Anterior cingulate cortex (tissue), 58 donors: ENCODE measurements at regions not wholly inside any gene's neighbourhood (a gene's known extent, or its start where the extent isn't known, plus 50 kb on each side); places are given as distances from the start of the nearest gene placed in this dataset.

ENCODE experiments used
- DNase-seq, 58 donors: peaks; one replicate each; lab custom pipeline; 2025; lab: John Stamatoyannopoulos, UW

- DNase-seq: no peak
These were observed 176.7 kb downstream of the MED10 start for GRCh38 chr5:6201631-6202030.

- DNase-seq: no peak
These were observed 179.8 kb downstream of the MED10 start for GRCh38 chr5:6198531-6198930.

- no peak for DNase-seq
These were observed 180.9 kb downstream of the MED10 start for GRCh38 chr5:6197427-6197826.

GRCh38 chr5:6195711-6196358 lies 182.5 kb downstream of the MED10 start:
- DNase-seq: no peak

GRCh38 chr5:6194906-6195612 lies 183.3 kb downstream of the MED10 start:
- no peak for DNase-seq

- DNase-seq: no peak
These were observed 184.0 kb downstream of the MED10 start for GRCh38 chr5:6194261-6194875.

- no peak for DNase-seq
These were observed 185.0 kb downstream of the MED10 start for GRCh38 chr5:6193310-6193709.

- no peak for DNase-seq
These were observed 187.5 kb downstream of the MED10 start for GRCh38 chr5:6190838-6191237.

GRCh38 chr5:6188976-6189375 lies 189.4 kb downstream of the MED10 start:
- DNase-seq: no peak

GRCh38 chr5:6188344-6188743 lies 190.0 kb downstream of the MED10 start:
- DNase-seq: no peak

GRCh38 chr5:6187501-6187900 lies 190.8 kb downstream of the MED10 start:
- DNase-seq: no peak

- DNase-seq: no peak
These were observed 192.8 kb downstream of the MED10 start for GRCh38 chr5:6185574-6185973.

GRCh38 chr5:6184481-6184880 lies 193.9 kb downstream of the MED10 start:
- no peak for DNase-seq

GRCh38 chr5:6183391-6184390 lies 194.7 kb downstream of the MED10 start:
- no peak for DNase-seq

- DNase-seq: no peak
These were observed 196.0 kb downstream of the MED10 start for GRCh38 chr5:6182271-6182815.

- DNase-seq: no peak
These were observed 196.5 kb downstream of the MED10 start for GRCh38 chr5:6181871-6182270.

GRCh38 chr5:6181147-6181729 lies 197.1 kb downstream of the MED10 start:
- no peak for DNase-seq

GRCh38 chr5:6180231-6180872 lies 198.0 kb downstream of the MED10 start:
- DNase-seq: no peak

GRCh38 chr5:6178846-6179532 lies 199.4 kb downstream of the MED10 start:
- DNase-seq: no peak
